HEK293T (cell line): ENCODE measurements at regions not wholly inside any gene's neighbourhood (a gene's known extent, or its start where the extent isn't known, plus 50 kb on each side); places are given as distances from the start of the nearest gene placed in this dataset.

Experiments used
- CTCF ChIA-PET: fragments of 350-600 bp; formaldehyde crosslinking; extraction: SDS; loops from one replicate; lab custom pipeline; 2021; ENCODE audit warnings: antibody characterized with exemption, inconsistent platforms; lab: Yijun Ruan, JAX
- POLR2A ChIA-PET: fragments of 350-600 bp; formaldehyde crosslinking; extraction: SDS; loops from one replicate; lab custom pipeline; 2020; ENCODE audit warnings: antibody characterized with exemption, inconsistent platforms; lab: Yijun Ruan, JAX
- DNase-seq: peaks from one replicate; pipeline ENCODE4 v3.0.0; 2012; ENCODE audit warnings: mixed read lengths; ENCODE audit errors: extremely low spot score
- ARNT ChIP-seq: fragments of 450-650 bp; IDR thresholded peaks from 2 replicates; pipeline ENCODE4 v1.6.1; 2017; ENCODE audit warnings: mild to moderate bottlenecking
- BHLHE40 ChIP-seq: fragments of 450-650 bp; IDR thresholded peaks from 2 replicates; pipeline ENCODE4 v1.6.1; 2016; ENCODE audit warnings: mild to moderate bottlenecking, moderate library complexity, borderline replicate concordance
- CTBP1 ChIP-seq: fragments of 450-650 bp; IDR thresholded peaks from 2 replicates; pipeline ENCODE4 v1.6.1; 2016; ENCODE audit warnings: borderline replicate concordance
- ELF4 ChIP-seq: fragments of 450-650 bp; IDR thresholded peaks from 2 replicates; pipeline ENCODE4 v1.6.1; 2017; ENCODE audit warnings: antibody characterized with exemption
- FOXA1 ChIP-seq: fragments of 450-650 bp; IDR thresholded peaks from 2 replicates; pipeline ENCODE4 v1.6.1; 2016; ENCODE audit warnings: mild to moderate bottlenecking
- FOXK2 ChIP-seq: fragments of 450-650 bp; IDR thresholded peaks from 2 replicates; pipeline ENCODE4 v1.6.1; 2016; ENCODE audit warnings: mild to moderate bottlenecking
- FOXM1 ChIP-seq: fragments of 450-650 bp; IDR thresholded peaks from 2 replicates; pipeline ENCODE4 v1.6.1; 2017; ENCODE audit warnings: mild to moderate bottlenecking, borderline replicate concordance
- HDGF ChIP-seq: fragments of 450-650 bp; IDR thresholded peaks from 2 replicates; pipeline ENCODE4 v1.6.1; 2017; ENCODE audit warnings: antibody characterized with exemption, borderline replicate concordance
- L3MBTL2 ChIP-seq: fragments of 450-650 bp; conservative IDR thresholded peaks from 2 replicates; pipeline ENCODE4 v1.6.1; 2016; ENCODE audit warnings: mild to moderate bottlenecking
- LEF1 ChIP-seq: fragments of 450-650 bp; IDR thresholded peaks from 2 replicates; pipeline ENCODE4 v1.6.1; 2017; ENCODE audit warnings: mild to moderate bottlenecking, borderline replicate concordance
- NFRKB ChIP-seq: fragments of 450-650 bp; IDR thresholded peaks from 2 replicates; pipeline ENCODE4 v1.6.1; 2016; ENCODE audit warnings: mild to moderate bottlenecking, moderate library complexity
- PKNOX1 ChIP-seq: fragments of 450-650 bp; IDR thresholded peaks from 2 replicates; pipeline ENCODE4 v1.6.1; 2016
- SP1 ChIP-seq: fragments of 450-650 bp; IDR thresholded peaks from 2 replicates; pipeline ENCODE4 v1.6.1; 2017
- SUZ12 ChIP-seq: fragments of 450-650 bp; IDR thresholded peaks from 2 replicates; pipeline ENCODE4 v1.6.1; 2016; ENCODE audit warnings: mild to moderate bottlenecking
- TARDBP ChIP-seq: fragments of 450-650 bp; IDR thresholded peaks from 2 replicates; pipeline ENCODE4 v1.6.1; 2016
- ZNF384 ChIP-seq: fragments of 450-650 bp; IDR thresholded peaks from 2 replicates; pipeline ENCODE4 v1.6.1; 2016

GRCh38 chr18:73279498-73279897, 411.7 kb upstream of the NETO1 start:
- ChIA-PET POLR2A (no interaction called here), CTCF (no interaction called here)
- DNase-seq: no peak
- TF ChIP-seq NFRKB (no peak), FOXM1 (no peak), ARNT (no peak), ELF4 (no peak), FOXA1 (no peak), SP1 (no peak), BHLHE40 (no peak), TARDBP (no peak), CTBP1 (no peak), PKNOX1 (no peak), LEF1 (no peak)

- CTCF ChIA-PET: interaction anchor here (0.6 kb wide), 1 partner anchor 570 kb away, joined by 3 read pairs; no protein-coding TSS in a partner anchor
- no peak for DNase-seq
- TF ChIP-seq CTBP1: no peak
- TF ChIP-seq FOXM1: no peak
- no peak for TF ChIP-seq L3MBTL2
- TF ChIP-seq FOXA1: no peak
- no peak for TF ChIP-seq LEF1
- no peak for TF ChIP-seq BHLHE40
- TF ChIP-seq TARDBP: no peak
- no peak for TF ChIP-seq SP1
- TF ChIP-seq FOXK2: no peak
- no peak for TF ChIP-seq ELF4
- POLR2A ChIA-PET: no interaction called here
Observed at GRCh38 chr18:73274812-73275621, 407.2 kb upstream of the NETO1 start.

GRCh38 chr18:73270920-73271634, 403.3 kb upstream of the NETO1 start:
- ChIA-PET CTCF (no interaction called here), POLR2A (no interaction called here)
- TF ChIP-seq SUZ12 (no peak), LEF1 (no peak), TARDBP (no peak), FOXK2 (no peak), BHLHE40 (no peak), CTBP1 (no peak), ELF4 (no peak), PKNOX1 (no peak), SP1 (no peak), ARNT (no peak), FOXA1 (no peak), ZNF384 (no peak), FOXM1 (no peak)
- no peak for DNase-seq

- POLR2A ChIA-PET: no interaction called here
- no peak for DNase-seq
- TF ChIP-seq PKNOX1 (no peak), CTBP1 (no peak), LEF1 (no peak), TARDBP (no peak), ZNF384 (no peak), NFRKB (no peak), BHLHE40 (no peak), FOXK2 (no peak)
- CTCF ChIA-PET: no interaction called here
Observed at GRCh38 chr18:73264562-73264921, 396.8 kb upstream of the NETO1 start.

- no peak for DNase-seq
- CTCF ChIA-PET: no interaction called here
- POLR2A ChIA-PET: no interaction called here
- TF ChIP-seq TARDBP (no peak), FOXM1 (no peak), PKNOX1 (no peak), NFRKB (no peak), ELF4 (no peak), CTBP1 (no peak), ARNT (no peak), FOXK2 (no peak), ZNF384 (no peak), LEF1 (no peak), L3MBTL2 (no peak), SUZ12 (no peak), HDGF (no peak), BHLHE40 (no peak), FOXA1 (no peak), SP1 (no peak)
Observed at GRCh38 chr18:73261923-73262322, 394.1 kb upstream of the NETO1 start.

GRCh38 chr18:73261243-73261642, 393.5 kb upstream of the NETO1 start:
- ChIA-PET CTCF (no interaction called here), POLR2A (no interaction called here)
- no peak for TF ChIP-seq FOXK2
- TF ChIP-seq ELF4: no peak
- TF ChIP-seq CTBP1: no peak
- TF ChIP-seq SP1: no peak
- no peak for TF ChIP-seq SUZ12
- TF ChIP-seq L3MBTL2: no peak
- no peak for DNase-seq
